GM21515 (cell line): ENCODE measurements at regions not wholly inside any gene's neighbourhood (a gene's known extent, or its start where the extent isn't known, plus 50 kb on each side); places are given as distances from the start of the nearest gene placed in this dataset.

Experiments
- ATAC-seq: cut with Tn5 transposase; IDR thresholded peaks from one replicate; pipeline ENCODE4 v1.9.1; 2021; ENCODE audit not compliant: unreplicated experiment

GRCh38 chr10:62545160-62546066 is 171.2 kb downstream of the ZNF365 start:
- no peak for ATAC-seq

- ATAC-seq: no peak
Measured at GRCh38 chr10:62548686-62549085, 174.5 kb downstream of the ZNF365 start.

- ATAC-seq: no peak
Measured at GRCh38 chr10:62550173-62550572, 176.0 kb downstream of the ZNF365 start.

- peak; percentile 56 for ATAC-seq
Measured at GRCh38 chr10:62554632-62555199, 180.5 kb downstream of the ZNF365 start.

- ATAC-seq: no peak
Measured at GRCh38 chr10:62559481-62560200, 185.5 kb downstream of the ZNF365 start.

GRCh38 chr10:62560201-62560819 is 186.1 kb downstream of the ZNF365 start:
- ATAC-seq: no peak

GRCh38 chr10:62561151-62561550 is 187.0 kb downstream of the ZNF365 start:
- no peak for ATAC-seq

- no peak for ATAC-seq
Measured at GRCh38 chr10:62562101-62562500, 187.9 kb downstream of the ZNF365 start.

- no peak for ATAC-seq
Measured at GRCh38 chr10:62562795-62563194, 188.6 kb downstream of the ZNF365 start.

GRCh38 chr10:62573929-62574328 is 199.8 kb downstream of the ZNF365 start:
- ATAC-seq: no peak

GRCh38 chr10:62577076-62577475 is 202.9 kb downstream of the ZNF365 start:
- ATAC-seq: no peak

- ATAC-seq: no peak
Measured at GRCh38 chr10:62577666-62578291, 203.6 kb downstream of the ZNF365 start.

GRCh38 chr10:62578301-62578700 is 204.1 kb downstream of the ZNF365 start:
- no peak for ATAC-seq

- ATAC-seq: no peak
Measured at GRCh38 chr10:62578916-62579315, 204.7 kb downstream of the ZNF365 start.

GRCh38 chr10:62580396-62580795 is 206.2 kb downstream of the ZNF365 start:
- no peak for ATAC-seq

- no peak for ATAC-seq
Measured at GRCh38 chr10:62581351-62581750, 207.2 kb downstream of the ZNF365 start.

- no peak for ATAC-seq
Measured at GRCh38 chr10:62582101-62582705, 208.0 kb downstream of the ZNF365 start.

- ATAC-seq: no peak
Measured at GRCh38 chr10:62582804-62583208, 208.6 kb downstream of the ZNF365 start.

GRCh38 chr10:62583876-62584615 is 209.9 kb downstream of the ZNF365 start:
- ATAC-seq: no peak

GRCh38 chr10:62584731-62585130 is 210.6 kb downstream of the ZNF365 start:
- ATAC-seq: no peak
